B cell (primary cell): ENCODE measurements at regions not wholly inside any gene's neighbourhood (a gene's known extent, or its start where the extent isn't known, plus 50 kb on each side); places are given as distances from the start of the nearest gene placed in this dataset.

Experiments used
- ATAC-seq: fragments of 200-7000 bp; cut with Tn5 transposase; one replicate; pipeline ENCODE4 v1.10.0; 2021; ENCODE audit warnings: low read depth, mild to moderate bottlenecking, moderate number of reproducible peaks, moderate library complexity
- CTCF ChIA-PET: fragments of 350-600 bp; sonication (Branson Sonifier 250); formaldehyde crosslinking; loops from one replicate; lab custom pipeline; 2021; ENCODE audit warnings: antibody characterized with exemption, inconsistent platforms; lab: Charles Lee
- POLR2A ChIA-PET: fragments of 350-600 bp; sonication (Branson Sonifier 250); formaldehyde crosslinking; loops from one replicate; lab custom pipeline; 2021; ENCODE audit warnings: antibody characterized with exemption; lab: Charles Lee
- DNase-seq: peaks from one replicate; pipeline ENCODE4 v3.0.0; 2013
- H2AFZ ChIP-seq: 2 replicates; pipeline ENCODE4 v1.6.1; 2012; ENCODE audit warnings: mild to moderate bottlenecking, low read depth, low read length; ENCODE audit not compliant: insufficient read depth, poor library complexity, severe bottlenecking
- H3K27ac ChIP-seq, 2 donors: 1 replicate in 1 of 2; 2 replicates in 1 of 2; pipeline ENCODE4 v1.5.1; 2012 to 2013; ENCODE audit warnings: low read length in 2 of 2, mild to moderate bottlenecking in 2 of 2, moderate library complexity in 1 of 2
- H3K27me3 ChIP-seq, 4 experiments: fragments of 200-600 bp in 1 of 4; sonication (generic) in 1 of 4; replicated peaks in 1 of 4; 1 replicate in 2 of 4; 2 replicates in 2 of 4; pipeline versions ENCODE4 v1.6.1 to v1.7.0; 2013 to 2016; ENCODE audit warnings: low read length in 3 of 4, mild to moderate bottlenecking in 2 of 4, mixed read lengths in 1 of 4, moderate library complexity in 1 of 4; ENCODE audit not compliant: insufficient read depth in 4 of 4, control insufficient read depth in 3 of 4; ENCODE audit errors: control extremely low read depth in 1 of 4
- H3K36me3 ChIP-seq, 2 experiments: replicated peaks in 1 of 2; 1 replicate in 1 of 2; 2 replicates in 1 of 2; pipeline versions ENCODE4 v1.6.1 to v1.7.1; 2013; ENCODE audit warnings: low read length in 1 of 2; ENCODE audit not compliant: insufficient read depth in 2 of 2, control insufficient read depth in 1 of 2; ENCODE audit errors: control extremely low read depth in 1 of 2, extremely low read depth in 1 of 2
- H3K4me1 ChIP-seq, 2 donors: fragments of 200-600 bp in 1 of 2; sonication (generic) in 1 of 2; 1 replicate in 1 of 2; 2 replicates in 1 of 2; pipeline versions ENCODE4 v1.5.1 to v1.6.1; 2013 to 2017; ENCODE audit warnings: low read length in 2 of 2; ENCODE audit not compliant: control insufficient read depth in 2 of 2, insufficient read depth in 2 of 2
- H3K4me2 ChIP-seq: replicated peaks from 2 replicates; pipeline ENCODE3; 2012; ENCODE audit warnings: mild to moderate bottlenecking, low read depth, low read length; ENCODE audit not compliant: poor library complexity, severe bottlenecking
- H3K4me3 ChIP-seq, 5 experiments: fragments of 200-600 bp in 1 of 5; sonication (generic) in 1 of 5; 1 replicate in 3 of 5; 2 replicates in 2 of 5; pipeline versions ENCODE4 v1.5.1 to v1.7.0; 2011 to 2016; ENCODE audit warnings: low read length in 4 of 5, mild to moderate bottlenecking in 4 of 5, low read depth in 2 of 5, control low read depth in 1 of 5, moderate library complexity in 1 of 5; ENCODE audit not compliant: insufficient read depth in 1 of 5; ENCODE audit errors: control extremely low read depth in 1 of 5, extremely low read depth in 1 of 5
- H3K79me2 ChIP-seq: fragments of 200-600 bp; sonication (generic); one replicate; pipeline ENCODE4 v1.6.0; 2016; ENCODE audit warnings: low read length; ENCODE audit not compliant: control insufficient read depth, insufficient read depth
- H3K9ac ChIP-seq: fragments of 200-600 bp; sonication (generic); 2 replicates; pipeline ENCODE4 v1.6.1; 2017; ENCODE audit warnings: mild to moderate bottlenecking, low read length, moderate library complexity
- H3K9me3 ChIP-seq, 3 donors: one replicate each; pipeline versions ENCODE4 v1.6.1 to v1.7.1; 2013; ENCODE audit warnings: low read length in 2 of 3; ENCODE audit not compliant: control insufficient read depth in 2 of 3, insufficient read depth in 1 of 3; ENCODE audit errors: control extremely low read depth in 1 of 3
- H4K20me1 ChIP-seq: 2 replicates; pipeline ENCODE4 v1.6.0; 2012; ENCODE audit warnings: mild to moderate bottlenecking, low read length; ENCODE audit not compliant: insufficient read depth, control insufficient read depth, poor library complexity, severe bottlenecking
- H3K27ac Mint-ChIP-seq: one replicate; pipeline ENCODE4 v1.8.0; 2021; ENCODE audit warnings: mixed read lengths
- H3K27me3 Mint-ChIP-seq: one replicate; pipeline ENCODE4 v1.8.0; 2021; ENCODE audit warnings: mixed read lengths
- H3K4me1 Mint-ChIP-seq: one replicate; pipeline ENCODE4 v1.8.0; 2021; ENCODE audit warnings: mixed read lengths
- H3K4me3 Mint-ChIP-seq: one replicate; pipeline ENCODE4 v1.8.0; 2021; ENCODE audit warnings: mixed read lengths
- H3K9me3 Mint-ChIP-seq: one replicate; pipeline ENCODE4 v1.8.0; 2022; ENCODE audit warnings: mixed read lengths; ENCODE audit not compliant: insufficient read depth
- CTCF ChIP-seq: fragments of 200-600 bp; IDR thresholded peaks from one replicate; pipeline ENCODE4 v1.8.0; 2022; ENCODE audit warnings: antibody characterized with exemption, mild to moderate bottlenecking
- EZH2 ChIP-seq: IDR thresholded peaks from 2 replicates; pipeline ENCODE4 v1.6.1; 2012; ENCODE audit warnings: borderline replicate concordance, low read depth, mild to moderate bottlenecking, moderate library complexity, low read length; ENCODE audit not compliant: insufficient read depth, poor library complexity, severe bottlenecking
- WGBS: methylation state at CpG from one replicate; pipeline ENCODE4 v1.1.5; 2013; ENCODE audit warnings: missing lambda C conversion rate; ENCODE audit not compliant: insufficient coverage; 5-methylcytosine and 5-hydroxymethylcytosine counted together
- intact Hi-C: fragments of 100-400 bp; cut with micrococcal nuclease; formaldehyde crosslinking; loops from one replicate; pipeline ENCODE4 v1.10.0; 2022

DNA sequence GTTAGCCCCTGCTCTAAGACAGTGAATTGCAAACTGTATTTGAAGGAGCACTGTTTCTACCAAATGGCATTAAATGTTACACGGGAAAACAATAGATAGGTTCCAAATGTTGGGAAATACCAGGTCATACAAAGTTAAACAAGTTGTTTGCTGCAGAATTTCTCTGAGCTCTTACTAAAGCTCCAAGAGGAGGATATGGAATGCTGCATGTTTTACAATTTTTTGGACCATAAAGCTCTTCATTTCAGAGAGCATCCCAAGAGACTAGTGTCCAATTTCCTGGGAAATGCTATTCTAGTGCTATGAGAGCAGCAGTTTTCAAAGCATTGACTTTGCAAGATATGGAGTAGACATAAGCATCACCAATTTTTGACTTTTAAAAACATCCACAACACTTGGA, 155.6 kb upstream of the CCDC68 start:
- no peaks in the 10 kb centered on the region for H3K4me1 ChIP-seq
- Mint-ChIP-seq H3K4me3 (no peak overlapping the region), H3K9me3 (no peaks in the 10 kb centered on the region), H3K4me1 (peaks cover 7% of the 10 kb centered on the region), H3K27me3 (no peaks in the 10 kb centered on the region), H3K27ac (no peak overlapping the region)
- intact Hi-C loops = no loop called here
- no peak overlapping the region for H3K4me2 ChIP-seq
- ATAC-seq (no peak), DNase-seq (no peak)
- no peaks in the 10 kb centered on the region for H3K9me3 ChIP-seq
- H3K79me2 ChIP-seq = no peaks in the 10 kb centered on the region
- no peak overlapping the region for H3K4me3 ChIP-seq
- H3K9ac ChIP-seq = no peak overlapping the region
- POLR2A ChIA-PET = no interaction called here
- TF ChIP-seq CTCF (no peak), EZH2 (no peak)
- H2AFZ ChIP-seq = no peak overlapping the region
- H3K36me3 ChIP-seq = no peaks in the 10 kb centered on the region
- CTCF ChIA-PET = no interaction called here
- no peaks in the 10 kb centered on the region for H3K27me3 ChIP-seq
- H4K20me1 ChIP-seq = no peaks in the 10 kb centered on the region
- no peak overlapping the region for H3K27ac ChIP-seq
- no CpG with 5 or more reads among the region's 1 CpG for WGBS

- H3K4me2 ChIP-seq = no peak overlapping the region
- no peaks in the 10 kb centered on the region for H3K9me3 ChIP-seq
- no peak overlapping the region for H3K27ac ChIP-seq
- 94% methylated on average over 2 of the region's 5 CpGs for WGBS
- no peak for DNase-seq
- no peaks in the 10 kb centered on the region for H3K4me1 ChIP-seq
- no peaks in the 10 kb centered on the region for H3K27me3 ChIP-seq
- H3K9ac ChIP-seq = no peak overlapping the region
- CTCF ChIA-PET = no interaction called here
- Mint-ChIP-seq H3K27ac (no peak overlapping the region), H3K4me3 (no peak overlapping the region), H3K4me1 (peaks cover 5% of the 10 kb centered on the region), H3K27me3 (no peaks in the 10 kb centered on the region), H3K9me3 (no peaks in the 10 kb centered on the region)
- no peaks in the 10 kb centered on the region for H3K36me3 ChIP-seq
- POLR2A ChIA-PET = no interaction called here
- TF ChIP-seq CTCF (no peak), EZH2 (no peak)
- no peaks in the 10 kb centered on the region for H4K20me1 ChIP-seq
- intact Hi-C loops = no loop called here
- no peaks in the 10 kb centered on the region for H3K79me2 ChIP-seq
- no peak for ATAC-seq
- H3K4me3 ChIP-seq = no peak overlapping the region
- no peak overlapping the region for H2AFZ ChIP-seq
Observed at GRCh38 chr18:55113800-55114199, 154.5 kb upstream of the CCDC68 start.
